GM12865 (cell line): ENCODE measurements at regions not wholly inside any gene's neighbourhood (a gene's known extent, or its start where the extent isn't known, plus 50 kb on each side); places are given as distances from the start of the nearest gene placed in this dataset.

ENCODE experiments used
- DNase-seq: peaks from one replicate; pipeline ENCODE4 v3.0.0; 2010; ENCODE audit warnings: low read depth
- H3K4me3 ChIP-seq: 2 replicates; pipeline ENCODE4 v1.5.1; 2011; ENCODE audit warnings: mild to moderate bottlenecking, low read depth, low read length, control low read depth
- CTCF ChIP-seq: IDR thresholded peaks from 2 replicates; pipeline ENCODE4 v1.5.1; 2011; ENCODE audit warnings: low read length, control low read depth, low read depth, inconsistent platforms; ENCODE audit not compliant: insufficient read depth; ENCODE audit errors: missing control alignments

DNA sequence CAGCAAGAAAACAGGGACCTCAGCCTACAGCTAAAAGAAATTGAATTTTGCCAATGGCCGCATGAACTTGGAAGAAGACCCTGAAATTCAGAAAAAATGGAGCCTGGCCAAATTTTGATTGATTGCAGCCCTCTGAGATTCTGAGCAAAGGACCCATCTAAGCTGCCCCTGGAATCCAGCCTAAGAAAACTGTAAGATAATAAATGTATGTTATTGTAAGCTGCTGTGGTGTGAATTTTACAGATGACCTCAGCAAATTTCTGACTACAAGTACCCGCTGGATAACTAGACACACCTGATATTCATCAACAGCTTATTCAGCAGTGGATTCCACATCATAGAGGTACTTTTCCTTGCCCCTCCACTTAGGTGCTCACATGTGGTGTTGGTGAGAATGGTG lies 119.5 kb upstream of the EPHA5 start:
- H3K4me3 ChIP-seq, result no peak overlapping the region
- no peak for DNase-seq
- TF ChIP-seq CTCF, result no peak

DNA sequence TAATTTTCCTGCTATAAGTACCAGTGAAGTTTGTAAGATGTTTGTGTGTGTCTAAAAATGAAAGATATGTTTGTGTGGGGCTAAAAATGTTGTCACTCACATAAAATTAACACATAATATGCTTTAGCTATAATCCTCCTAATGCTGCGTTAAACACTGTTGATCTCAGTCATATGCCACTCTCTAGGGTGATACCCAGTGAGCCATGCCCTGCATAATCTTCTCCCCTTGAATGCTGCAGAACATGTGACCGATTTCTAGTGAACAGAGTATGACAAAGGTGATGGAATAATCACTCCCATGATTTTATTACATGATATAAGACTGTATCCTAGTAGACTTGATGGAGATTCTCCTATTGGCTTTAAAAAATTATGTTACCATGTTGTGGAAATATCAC lies 119.1 kb upstream of the EPHA5 start:
- TF ChIP-seq CTCF, result no peak
- no peak for DNase-seq
- no peak overlapping the region for H3K4me3 ChIP-seq

DNA sequence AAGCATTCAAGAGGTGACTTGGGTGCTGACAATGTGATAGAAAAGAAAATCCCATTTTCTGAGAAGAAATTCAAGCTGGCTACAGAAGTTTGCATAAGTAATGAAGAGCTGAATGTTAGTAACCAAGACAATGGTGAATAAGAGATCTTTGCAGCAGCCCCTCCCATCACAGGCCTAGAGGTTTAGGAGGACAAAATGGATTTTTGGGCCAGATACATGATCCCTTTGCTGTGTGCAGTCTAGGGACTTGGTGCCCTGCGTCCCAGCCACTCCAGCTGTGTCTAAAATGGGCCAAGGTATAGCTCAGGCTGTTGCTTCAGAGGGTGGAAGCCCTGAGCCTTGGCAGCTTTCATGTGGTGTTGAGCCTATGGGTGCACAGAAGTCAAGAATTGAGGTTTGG lies 107.0 kb upstream of the EPHA5 start:
- no peak overlapping the region for H3K4me3 ChIP-seq
- DNase-seq, result no peak
- TF ChIP-seq CTCF, result no peak

GRCh38 chr4:65773636-65774035 lies 103.3 kb upstream of the EPHA5 start:
- no peak for TF ChIP-seq CTCF
- DNase-seq, result no peak
- H3K4me3 ChIP-seq, result no peak overlapping the region

DNA sequence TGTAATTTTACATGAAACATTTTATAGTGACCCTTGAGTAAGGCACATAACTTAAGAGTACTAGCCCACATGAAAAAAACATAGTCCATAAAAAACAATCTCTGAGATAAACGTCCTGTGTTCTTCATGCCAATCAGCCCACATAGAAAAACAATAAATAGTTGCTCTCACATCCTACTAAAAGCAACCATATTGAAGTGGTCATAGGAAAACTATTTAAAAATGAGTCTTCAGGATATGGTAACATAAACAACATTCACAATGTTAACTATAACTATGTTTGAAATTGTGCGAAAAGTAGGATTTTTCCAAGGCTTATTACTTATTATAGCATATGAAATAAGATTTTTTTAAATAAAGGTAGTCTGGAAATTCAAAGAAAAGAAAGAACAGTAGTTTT lies 77.1 kb upstream of the EPHA5 start:
- DNase-seq, result no peak
- TF ChIP-seq CTCF, result no peak
- H3K4me3 ChIP-seq, result no peak overlapping the region

DNA sequence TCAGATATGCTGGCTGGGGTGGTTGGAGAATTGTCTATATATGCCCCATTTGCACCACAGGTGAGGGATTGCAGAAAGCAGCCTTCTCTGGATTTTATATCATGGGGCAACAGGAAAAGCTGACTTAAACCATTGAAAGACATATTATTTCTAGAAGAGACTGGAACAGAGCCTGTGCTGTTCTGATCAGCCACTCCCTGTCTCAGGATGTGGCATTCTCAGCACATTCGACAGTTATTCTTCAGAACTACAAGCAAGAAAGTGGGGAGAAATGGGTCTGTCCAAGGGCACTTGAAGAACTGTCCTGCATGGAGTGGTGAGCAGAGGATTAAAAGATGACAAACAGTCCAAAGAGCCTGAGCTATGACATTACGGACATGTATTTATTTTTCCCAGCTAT lies 67.8 kb upstream of the EPHA5 start:
- DNase-seq, result no peak
- no peak for TF ChIP-seq CTCF
- no peak overlapping the region for H3K4me3 ChIP-seq

- no peak for TF ChIP-seq CTCF
- no peak overlapping the region for H3K4me3 ChIP-seq
- no peak for DNase-seq
These were observed 67.4 kb upstream of the EPHA5 start for GRCh38 chr4:65737672-65738071.
